ENCODE measurements at regions not wholly inside any gene's neighbourhood (a gene's known extent, or its start where the extent isn't known, plus 50 kb on each side); places are given as distances from the start of the nearest gene placed in this dataset.

- TF ChIP-seq USF1 (IDR thresholded peaks at IDR 0.05; ENCODE audit: borderline replicate concordance, extremely low read length, insufficient read depth, low read depth, low read length) (no peak), RB1 (IDR thresholded peaks at IDR 0.05; ENCODE audit: borderline replicate concordance) (no peak), CREB1 (IDR thresholded peaks at IDR 0.05; ENCODE audit: low read depth) (no peak)
These were observed 231.5 kb downstream of the NAF1 start (continued) for GRCh38 chr4:162935214-162935613.

- intact Hi-C loops (cut with micrococcal nuclease; ENCODE audit: unreplicated experiment) (no loop called here), in situ Hi-C loops (cut with MboI) (no loop called here)
- Histone ChIP-seq H2AFZ (ENCODE audit: control insufficient read depth, low read depth, low read length) (no peak overlapping the region), H3K27me3 (replicated peaks in 1 of 2; ENCODE audit: control insufficient read depth in 2 of 2, insufficient read depth in 2 of 2, low read length in 1 of 2) (no peaks in the 10 kb centered on the region), H3K79me2 (ENCODE audit: control insufficient read depth, insufficient read depth, low read length) (no peaks in the 10 kb centered on the region), H3K4me2 (ENCODE audit: control insufficient read depth, insufficient read depth) (no peak overlapping the region), H3K4me1 (ENCODE audit: control insufficient read depth, insufficient read depth, low read length) (no peaks in the 10 kb centered on the region), H3K36me3 (ENCODE audit: control insufficient read depth in 2 of 2, insufficient read depth in 2 of 2, low read length in 1 of 2) (no peaks in the 10 kb centered on the region), H3K9ac (ENCODE audit: control insufficient read depth, insufficient read depth, low read length) (no peak overlapping the region), H3K9me3 (replicated peaks; ENCODE audit: control insufficient read depth, insufficient read depth, low read length) (no peaks in the 10 kb centered on the region), H4K20me1 (ENCODE audit: control insufficient read depth, insufficient read depth) (no peaks in the 10 kb centered on the region), H3K27ac (ENCODE audit: control insufficient read depth, insufficient read depth) (no peak overlapping the region), H3K4me3 (no peak overlapping the region)
- ATAC-seq: no peak
- no peak for FAIRE-seq
- POLR2A ChIA-PET: interaction anchor here (0.7 kb wide), 1 partner anchor 230 kb away, joined by 6 read pairs; no protein-coding TSS in a partner anchor
- SMC1A ChIA-PET (ENCODE audit: uncharacterized antibody, unreplicated experiment): interaction anchor here (1.7 kb wide), 1 partner anchor 11 kb away, joined by 5 read pairs; no protein-coding TSS in a partner anchor
- DNase-seq (ENCODE audit: low read depth, low spot score): no peak
- TF ChIP-seq YBX1 (IDR thresholded peaks at IDR 0.05) (no peak), NR2C2 (IDR thresholded peaks at IDR 0.05; ENCODE audit: borderline replicate concordance, control insufficient read depth, insufficient read length, low read depth) (no peak), WRNIP1 (IDR thresholded peaks at IDR 0.05; ENCODE audit: borderline replicate concordance, low read depth, low read length) (no peak), PAX5 (IDR thresholded peaks at IDR 0.05; ENCODE audit: borderline replicate concordance, low read depth, low read length) (no peak), RELA (IDR thresholded peaks at IDR 0.05; ENCODE audit: borderline replicate concordance, partially characterized antibody) (no peak)
- CTCF ChIA-PET: interaction anchor here (0.6 kb wide), 1 partner anchor 823 kb away, joined by 3 read pairs; no protein-coding TSS in a partner anchor
- no TSS peak for BruUV-seq (replicated peaks)
- RAD21 ChIA-PET (ENCODE audit: unreplicated experiment): no interaction called here
- 23% methylated on average over 4 of the region's 4 CpGs for WGBS (ENCODE audit: insufficient coverage, insufficient replicate concordance, low lambda C conversion rate, missing lambda C conversion rate)
These were observed 235.4 kb downstream of the NAF1 start for GRCh38 chr4:162931286-162931685.

Data from GM12878 (cell line).